HEK293 (cell line): ENCODE measurements at regions not wholly inside any gene's neighbourhood (a gene's known extent, or its start where the extent isn't known, plus 50 kb on each side); places are given as distances from the start of the nearest gene placed in this dataset.

Experiments used
- CTCF ChIA-PET: fragments of 350-600 bp; formaldehyde crosslinking; extraction: SDS; loops from one replicate; lab custom pipeline; 2021; ENCODE audit warnings: antibody characterized with exemption; lab: Yijun Ruan, JAX
- POLR2A ChIA-PET: fragments of 300-600 bp; formaldehyde crosslinking; extraction: SDS; loops from one replicate; lab custom pipeline; 2020; ENCODE audit warnings: antibody characterized with exemption, inconsistent platforms; lab: Yijun Ruan, JAX
- H3K27ac ChIP-seq: fragments of 200-500 bp; sonication (Bioruptor generic); 2 replicates; pipeline ENCODE4 v1.5.1; 2014; ENCODE audit warnings: low read depth, low read length, control low read depth, inconsistent platforms; ENCODE audit errors: extremely low read depth
- H3K36me3 ChIP-seq, 2 experiments: fragments of 200-500 bp in 1 of 2; sonication (Bioruptor generic) in 1 of 2; 1 replicate in 1 of 2; 2 replicates in 1 of 2; pipeline ENCODE4 v1.5.1; 2014 to 2017; ENCODE audit warnings: inconsistent platforms in 2 of 2, low read length in 2 of 2; ENCODE audit not compliant: control insufficient read depth in 2 of 2, insufficient read depth in 1 of 2
- H3K4me1 ChIP-seq: fragments of 200-500 bp; sonication (Bioruptor generic); 2 replicates; pipeline ENCODE4 v1.5.1; 2014; ENCODE audit warnings: mild to moderate bottlenecking, low read length, inconsistent platforms; ENCODE audit not compliant: control insufficient read depth, insufficient read depth
- H3K4me3 ChIP-seq: 2 replicates; pipeline ENCODE4 v1.5.1; 2011; ENCODE audit warnings: low read depth, mild to moderate bottlenecking, control low read depth, low read length, moderate library complexity
- H3K9me3 ChIP-seq: fragments of 200-500 bp; sonication (Bioruptor generic); 2 replicates; pipeline ENCODE4 v1.5.1; 2014; ENCODE audit warnings: low read depth, low read length, inconsistent platforms; ENCODE audit not compliant: control insufficient read depth, insufficient read depth
- KLF10 ChIP-seq: fragments of 450-650 bp; IDR thresholded peaks from 2 replicates; pipeline ENCODE4 v1.5.1; 2018; ENCODE audit warnings: missing biosample characterization, mild to moderate bottlenecking, missing genetic modification characterization
- SP2 ChIP-seq: fragments of 450-650 bp; formaldehyde crosslinking; IDR thresholded peaks from 2 replicates; pipeline ENCODE4 v1.5.1; 2016; ENCODE audit warnings: missing biosample characterization, missing genetic modification characterization
- YY1 ChIP-seq: fragments of 450-650 bp; formaldehyde crosslinking; IDR thresholded peaks from 2 replicates; pipeline ENCODE4 v1.5.1; 2018; ENCODE audit warnings: missing biosample characterization, missing genetic modification characterization
- ZBTB8A ChIP-seq: fragments of 450-650 bp; formaldehyde crosslinking; IDR thresholded peaks from 2 replicates; pipeline ENCODE4 v1.5.1; 2016; ENCODE audit warnings: missing biosample characterization, missing genetic modification characterization
- ZIC2 ChIP-seq: fragments of 450-650 bp; formaldehyde crosslinking; IDR thresholded peaks from 2 replicates; pipeline ENCODE4 v1.5.1; 2016; ENCODE audit warnings: missing biosample characterization, missing genetic modification characterization
- ZNF2 ChIP-seq: fragments of 450-650 bp; formaldehyde crosslinking; IDR thresholded peaks from 2 replicates; pipeline ENCODE4 v1.5.1; 2016; ENCODE audit warnings: missing biosample characterization, missing genetic modification characterization
- ZNF350 ChIP-seq: fragments of 450-650 bp; formaldehyde crosslinking; IDR thresholded peaks from 2 replicates; pipeline ENCODE4 v1.5.0; 2017; ENCODE audit warnings: missing biosample characterization, mild to moderate bottlenecking, missing genetic modification characterization
- ZNF514 ChIP-seq: fragments of 450-650 bp; formaldehyde crosslinking; IDR thresholded peaks from 2 replicates; pipeline ENCODE4 v1.5.1; 2016; ENCODE audit warnings: missing biosample characterization, missing genetic modification characterization
- ZNF548 ChIP-seq: fragments of 450-650 bp; formaldehyde crosslinking; IDR thresholded peaks from 2 replicates; pipeline ENCODE4 v1.5.1; 2016; ENCODE audit warnings: missing biosample characterization, missing genetic modification characterization
- ZNF558 ChIP-seq: fragments of 450-650 bp; formaldehyde crosslinking; IDR thresholded peaks from 2 replicates; pipeline ENCODE4 v1.5.1; 2016; ENCODE audit warnings: missing biosample characterization, missing genetic modification characterization
- ZNF660 ChIP-seq: fragments of 450-650 bp; IDR thresholded peaks from 2 replicates; pipeline ENCODE4 v1.5.1; 2018; ENCODE audit warnings: missing biosample characterization, mild to moderate bottlenecking, missing genetic modification characterization
- TF ChIP-seq, protein P1 (sequence below): fragments of 450-650 bp; formaldehyde crosslinking; IDR thresholded peaks from 2 replicates; pipeline ENCODE4 v1.5.1; 2016; ENCODE audit warnings: missing biosample characterization, missing genetic modification characterization
- TF ChIP-seq, protein P2 (sequence below): fragments of 450-650 bp; formaldehyde crosslinking; IDR thresholded peaks from 2 replicates; pipeline ENCODE4 v1.5.1; 2016; ENCODE audit warnings: missing biosample characterization, missing genetic modification characterization
- TF ChIP-seq, protein P3 (sequence below): fragments of 450-650 bp; formaldehyde crosslinking; IDR thresholded peaks from 2 replicates; pipeline ENCODE4 v1.5.1; 2017; ENCODE audit warnings: missing biosample characterization, missing genetic modification characterization
- TF ChIP-seq, protein P4 (sequence below): fragments of 450-650 bp; formaldehyde crosslinking; IDR thresholded peaks from 2 replicates; pipeline ENCODE4 v1.5.1; 2016; ENCODE audit warnings: missing biosample characterization, missing genetic modification characterization
- TF ChIP-seq, protein P5 (sequence below): fragments of 450-650 bp; IDR thresholded peaks from 2 replicates; pipeline ENCODE4 v1.5.1; 2018; ENCODE audit warnings: missing biosample characterization, mild to moderate bottlenecking, missing genetic modification characterization
- TF ChIP-seq, protein P6 (sequence below): fragments of 450-650 bp; formaldehyde crosslinking; IDR thresholded peaks from 2 replicates; pipeline ENCODE4 v1.5.1; 2016; ENCODE audit warnings: missing biosample characterization, missing genetic modification characterization

DNA sequence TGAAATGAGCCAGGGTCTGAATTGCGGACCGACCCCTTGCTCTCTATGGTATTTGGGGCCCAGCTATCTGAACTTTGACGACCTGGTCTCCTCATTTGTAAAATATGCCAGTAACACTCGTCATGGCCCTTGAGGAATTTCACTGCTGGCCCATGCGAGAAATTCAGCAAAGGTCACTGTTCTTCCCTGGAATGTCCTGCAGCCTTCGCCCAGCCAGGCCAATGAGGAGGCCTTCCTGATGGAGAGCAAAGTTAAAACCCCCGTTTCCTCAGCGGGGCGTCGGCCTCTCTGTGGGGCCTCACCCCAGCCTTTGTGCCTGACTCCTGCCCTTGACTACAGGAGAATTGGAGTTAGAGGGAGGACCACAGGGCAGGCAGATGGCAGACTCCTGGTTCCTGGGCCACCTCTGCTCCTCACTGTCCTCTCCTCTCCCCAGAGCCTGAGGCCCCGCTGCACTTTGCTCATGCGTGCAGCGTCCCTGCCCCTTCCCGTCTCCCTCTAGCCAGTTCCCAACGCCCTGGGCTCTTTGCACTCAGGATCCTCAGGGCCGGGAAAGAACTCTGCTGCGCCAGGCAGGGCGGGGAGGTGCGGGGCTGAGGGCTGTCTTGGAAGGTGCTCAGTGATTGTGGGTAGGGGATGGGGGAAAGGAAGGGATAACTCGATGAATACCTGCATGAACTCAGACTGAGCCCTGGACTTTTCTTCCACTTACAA lies 257.0 kb upstream of the RAB6C start (continued):
- TF ChIP-seq, protein P1, sequence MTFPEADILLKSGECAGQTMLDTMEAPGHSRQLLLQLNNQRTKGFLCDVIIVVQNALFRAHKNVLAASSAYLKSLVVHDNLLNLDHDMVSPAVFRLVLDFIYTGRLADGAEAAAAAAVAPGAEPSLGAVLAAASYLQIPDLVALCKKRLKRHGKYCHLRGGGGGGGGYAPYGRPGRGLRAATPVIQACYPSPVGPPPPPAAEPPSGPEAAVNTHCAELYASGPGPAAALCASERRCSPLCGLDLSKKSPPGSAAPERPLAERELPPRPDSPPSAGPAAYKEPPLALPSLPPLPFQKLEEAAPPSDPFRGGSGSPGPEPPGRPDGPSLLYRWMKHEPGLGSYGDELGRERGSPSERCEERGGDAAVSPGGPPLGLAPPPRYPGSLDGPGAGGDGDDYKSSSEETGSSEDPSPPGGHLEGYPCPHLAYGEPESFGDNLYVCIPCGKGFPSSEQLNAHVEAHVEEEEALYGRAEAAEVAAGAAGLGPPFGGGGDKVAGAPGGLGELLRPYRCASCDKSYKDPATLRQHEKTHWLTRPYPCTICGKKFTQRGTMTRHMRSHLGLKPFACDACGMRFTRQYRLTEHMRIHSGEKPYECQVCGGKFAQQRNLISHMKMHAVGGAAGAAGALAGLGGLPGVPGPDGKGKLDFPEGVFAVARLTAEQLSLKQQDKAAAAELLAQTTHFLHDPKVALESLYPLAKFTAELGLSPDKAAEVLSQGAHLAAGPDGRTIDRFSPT (tag by site-specific recombination): no peak
- TF ChIP-seq KLF10 (tag by site-specific recombination) (no peak), ZNF660 (tag by site-specific recombination) (no peak)
- TF ChIP-seq, all 188 proteins: peak for 0

DNA sequence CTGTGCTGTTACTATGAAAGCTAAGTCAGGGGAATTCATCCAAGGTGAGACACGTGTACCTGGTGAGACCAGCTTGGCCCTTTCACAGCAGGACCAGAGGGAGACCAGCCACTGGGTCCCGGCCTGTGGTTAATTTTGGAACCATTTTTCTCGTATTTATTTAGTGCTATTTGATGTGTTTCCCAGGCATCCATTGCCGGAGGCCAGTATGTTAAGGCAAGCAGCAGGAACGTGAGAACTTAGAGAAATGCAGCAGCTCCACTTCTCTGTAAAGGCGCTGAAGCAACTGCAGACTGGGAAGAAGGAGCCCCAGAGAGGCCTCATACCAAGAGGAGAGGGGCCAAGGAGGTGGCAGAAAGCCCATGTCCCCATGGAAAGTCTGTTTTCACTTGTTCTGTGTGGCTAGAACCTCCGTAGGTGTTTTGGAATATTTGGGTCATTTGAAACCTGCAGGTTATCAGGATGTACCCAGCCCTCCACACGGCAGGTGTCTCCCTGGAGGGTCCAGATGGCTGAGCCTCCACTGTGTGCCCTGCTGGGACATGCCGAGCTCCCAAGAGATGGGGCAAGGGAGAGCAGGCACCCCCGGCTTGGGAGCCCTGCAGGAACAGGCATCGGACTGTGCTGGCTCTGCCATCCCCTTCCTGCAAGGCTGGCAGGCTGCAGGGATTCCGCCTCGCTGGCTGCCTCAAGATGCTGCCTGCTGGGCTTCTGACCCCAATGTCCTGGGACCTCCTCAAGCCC lies 256.0 kb upstream of the RAB6C start:
- ChIA-PET CTCF (interaction anchor here (0.6 kb wide), 1 partner anchor 565 kb away, joined by 4 read pairs; no protein-coding TSS in a partner anchor), POLR2A (no interaction called here)
- TF ChIP-seq ZIC2 (peak; percentile 62), SP2 (tag by site-specific recombination) (no peak)
- H3K4me3 ChIP-seq: no peak overlapping the region
- H3K27ac ChIP-seq: no peak overlapping the region
- no peaks in the 10 kb centered on the region for H3K9me3 ChIP-seq
- H3K36me3 ChIP-seq: no peaks in the 10 kb centered on the region
- no peaks in the 10 kb centered on the region for H3K4me1 ChIP-seq

DNA sequence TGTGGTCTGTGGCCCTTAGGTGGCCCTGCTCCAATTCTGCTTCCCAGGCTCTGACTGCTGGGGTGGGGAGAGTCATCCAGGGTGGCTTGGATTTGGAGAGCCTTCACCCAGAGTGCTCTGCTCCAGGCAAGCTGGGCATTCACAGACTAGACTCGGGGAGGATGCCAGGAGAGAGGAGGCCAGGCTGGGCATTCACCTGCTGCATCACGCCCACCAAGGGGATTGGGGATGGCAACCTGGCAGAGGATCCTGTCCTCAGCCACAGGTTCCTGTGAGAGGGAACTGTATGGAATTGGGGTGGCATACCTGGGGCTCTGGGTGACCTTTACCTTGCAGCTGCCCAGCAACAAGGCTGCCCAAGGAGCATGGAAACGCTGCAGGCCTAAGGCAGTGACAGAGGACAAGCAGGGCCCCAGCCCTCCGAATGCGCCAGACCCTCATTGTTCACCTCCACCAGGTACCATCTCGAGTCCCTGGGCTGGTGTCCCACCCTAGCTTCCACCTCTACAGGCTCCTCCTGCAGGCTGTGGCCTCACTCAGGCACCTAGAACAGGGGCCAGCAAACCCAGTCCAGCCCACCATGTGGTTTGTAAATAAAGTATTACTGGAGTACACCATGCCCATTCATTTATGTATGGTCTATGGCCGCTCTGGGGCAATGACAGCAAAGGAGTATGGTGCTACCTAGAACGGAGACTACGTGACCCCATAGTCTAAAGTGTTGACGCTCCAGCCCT lies 255.3 kb upstream of the RAB6C start:
- H3K36me3 ChIP-seq: no peaks in the 10 kb centered on the region
- no peaks in the 10 kb centered on the region for H3K9me3 ChIP-seq
- no peaks in the 10 kb centered on the region for H3K4me1 ChIP-seq
- H3K4me3 ChIP-seq: no peak overlapping the region
- ChIA-PET CTCF (no interaction called here), POLR2A (no interaction called here)
- H3K27ac ChIP-seq: no peak overlapping the region
- TF ChIP-seq YY1 (no peak), ZNF548 (no peak), ZBTB8A (tag by site-specific recombination) (no peak), ZNF350 (tag by site-specific recombination) (no peak), ZNF2 (tag by site-specific recombination) (no peak), ZNF514 (no peak), ZNF558 (tag by site-specific recombination) (no peak)
- TF ChIP-seq, protein P2, sequence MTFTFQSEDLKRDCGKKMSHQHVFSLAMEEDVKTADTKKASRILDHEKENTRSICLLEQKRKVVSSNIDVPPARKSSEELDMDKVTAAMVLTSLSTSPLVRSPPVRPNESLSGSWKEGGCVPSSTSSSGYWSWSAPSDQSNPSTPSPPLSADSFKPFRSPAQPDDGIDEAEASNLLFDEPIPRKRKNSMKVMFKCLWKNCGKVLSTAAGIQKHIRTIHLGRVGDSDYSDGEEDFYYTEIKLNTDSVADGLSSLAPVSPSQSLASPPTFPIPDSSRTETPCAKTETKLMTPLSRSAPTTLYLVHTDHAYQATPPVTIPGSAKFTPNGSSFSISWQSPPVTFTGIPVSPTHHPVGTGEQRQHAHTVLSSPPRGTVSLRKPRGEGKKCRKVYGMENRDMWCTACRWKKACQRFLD (tag by site-specific recombination): no peak
- TF ChIP-seq, protein P3, sequence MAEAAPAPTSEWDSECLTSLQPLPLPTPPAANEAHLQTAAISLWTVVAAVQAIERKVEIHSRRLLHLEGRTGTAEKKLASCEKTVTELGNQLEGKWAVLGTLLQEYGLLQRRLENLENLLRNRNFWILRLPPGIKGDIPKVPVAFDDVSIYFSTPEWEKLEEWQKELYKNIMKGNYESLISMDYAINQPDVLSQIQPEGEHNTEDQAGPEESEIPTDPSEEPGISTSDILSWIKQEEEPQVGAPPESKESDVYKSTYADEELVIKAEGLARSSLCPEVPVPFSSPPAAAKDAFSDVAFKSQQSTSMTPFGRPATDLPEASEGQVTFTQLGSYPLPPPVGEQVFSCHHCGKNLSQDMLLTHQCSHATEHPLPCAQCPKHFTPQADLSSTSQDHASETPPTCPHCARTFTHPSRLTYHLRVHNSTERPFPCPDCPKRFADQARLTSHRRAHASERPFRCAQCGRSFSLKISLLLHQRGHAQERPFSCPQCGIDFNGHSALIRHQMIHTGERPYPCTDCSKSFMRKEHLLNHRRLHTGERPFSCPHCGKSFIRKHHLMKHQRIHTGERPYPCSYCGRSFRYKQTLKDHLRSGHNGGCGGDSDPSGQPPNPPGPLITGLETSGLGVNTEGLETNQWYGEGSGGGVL (tag by site-specific recombination): no peak
- TF ChIP-seq, protein P4, sequence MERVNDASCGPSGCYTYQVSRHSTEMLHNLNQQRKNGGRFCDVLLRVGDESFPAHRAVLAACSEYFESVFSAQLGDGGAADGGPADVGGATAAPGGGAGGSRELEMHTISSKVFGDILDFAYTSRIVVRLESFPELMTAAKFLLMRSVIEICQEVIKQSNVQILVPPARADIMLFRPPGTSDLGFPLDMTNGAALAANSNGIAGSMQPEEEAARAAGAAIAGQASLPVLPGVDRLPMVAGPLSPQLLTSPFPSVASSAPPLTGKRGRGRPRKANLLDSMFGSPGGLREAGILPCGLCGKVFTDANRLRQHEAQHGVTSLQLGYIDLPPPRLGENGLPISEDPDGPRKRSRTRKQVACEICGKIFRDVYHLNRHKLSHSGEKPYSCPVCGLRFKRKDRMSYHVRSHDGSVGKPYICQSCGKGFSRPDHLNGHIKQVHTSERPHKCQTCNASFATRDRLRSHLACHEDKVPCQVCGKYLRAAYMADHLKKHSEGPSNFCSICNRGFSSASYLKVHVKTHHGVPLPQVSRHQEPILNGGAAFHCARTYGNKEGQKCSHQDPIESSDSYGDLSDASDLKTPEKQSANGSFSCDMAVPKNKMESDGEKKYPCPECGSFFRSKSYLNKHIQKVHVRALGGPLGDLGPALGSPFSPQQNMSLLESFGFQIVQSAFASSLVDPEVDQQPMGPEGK (tag by site-specific recombination): no peak
- TF ChIP-seq, protein P5, sequence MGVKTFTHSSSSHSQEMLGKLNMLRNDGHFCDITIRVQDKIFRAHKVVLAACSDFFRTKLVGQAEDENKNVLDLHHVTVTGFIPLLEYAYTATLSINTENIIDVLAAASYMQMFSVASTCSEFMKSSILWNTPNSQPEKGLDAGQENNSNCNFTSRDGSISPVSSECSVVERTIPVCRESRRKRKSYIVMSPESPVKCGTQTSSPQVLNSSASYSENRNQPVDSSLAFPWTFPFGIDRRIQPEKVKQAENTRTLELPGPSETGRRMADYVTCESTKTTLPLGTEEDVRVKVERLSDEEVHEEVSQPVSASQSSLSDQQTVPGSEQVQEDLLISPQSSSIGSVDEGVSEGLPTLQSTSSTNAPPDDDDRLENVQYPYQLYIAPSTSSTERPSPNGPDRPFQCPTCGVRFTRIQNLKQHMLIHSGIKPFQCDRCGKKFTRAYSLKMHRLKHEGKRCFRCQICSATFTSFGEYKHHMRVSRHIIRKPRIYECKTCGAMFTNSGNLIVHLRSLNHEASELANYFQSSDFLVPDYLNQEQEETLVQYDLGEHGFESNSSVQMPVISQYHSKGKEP (tag by site-specific recombination): no peak
- TF ChIP-seq, protein P6, sequence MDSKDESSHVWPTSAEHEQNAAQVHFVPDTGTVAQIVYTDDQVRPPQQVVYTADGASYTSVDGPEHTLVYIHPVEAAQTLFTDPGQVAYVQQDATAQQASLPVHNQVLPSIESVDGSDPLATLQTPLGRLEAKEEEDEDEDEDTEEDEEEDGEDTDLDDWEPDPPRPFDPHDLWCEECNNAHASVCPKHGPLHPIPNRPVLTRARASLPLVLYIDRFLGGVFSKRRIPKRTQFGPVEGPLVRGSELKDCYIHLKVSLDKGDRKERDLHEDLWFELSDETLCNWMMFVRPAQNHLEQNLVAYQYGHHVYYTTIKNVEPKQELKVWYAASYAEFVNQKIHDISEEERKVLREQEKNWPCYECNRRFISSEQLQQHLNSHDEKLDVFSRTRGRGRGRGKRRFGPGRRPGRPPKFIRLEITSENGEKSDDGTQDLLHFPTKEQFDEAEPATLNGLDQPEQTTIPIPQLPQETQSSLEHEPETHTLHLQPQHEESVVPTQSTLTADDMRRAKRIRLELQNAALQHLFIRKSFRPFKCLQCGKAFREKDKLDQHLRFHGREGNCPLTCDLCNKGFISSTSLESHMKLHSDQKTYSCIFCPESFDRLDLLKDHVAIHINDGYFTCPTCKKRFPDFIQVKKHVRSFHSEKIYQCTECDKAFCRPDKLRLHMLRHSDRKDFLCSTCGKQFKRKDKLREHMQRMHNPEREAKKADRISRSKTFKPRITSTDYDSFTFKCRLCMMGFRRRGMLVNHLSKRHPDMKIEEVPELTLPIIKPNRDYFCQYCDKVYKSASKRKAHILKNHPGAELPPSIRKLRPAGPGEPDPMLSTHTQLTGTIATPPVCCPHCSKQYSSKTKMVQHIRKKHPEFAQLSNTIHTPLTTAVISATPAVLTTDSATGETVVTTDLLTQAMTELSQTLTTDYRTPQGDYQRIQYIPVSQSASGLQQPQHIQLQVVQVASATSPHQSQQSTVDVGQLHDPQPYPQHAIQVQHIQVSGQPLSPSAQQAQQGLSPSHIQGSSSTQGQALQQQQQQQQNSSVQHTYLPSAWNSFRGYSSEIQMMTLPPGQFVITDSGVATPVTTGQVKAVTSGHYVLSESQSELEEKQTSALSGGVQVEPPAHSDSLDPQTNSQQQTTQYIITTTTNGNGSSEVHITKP (tag by site-specific recombination): no peak
